HG02870 (cell line): ENCODE measurements at regions not wholly inside any gene's neighbourhood (a gene's known extent, or its start where the extent isn't known, plus 50 kb on each side); places are given as distances from the start of the nearest gene placed in this dataset.
A peak's percentile ranks its signal among the peaks of the same experiment; 100 is the strongest.

Experiments used
- ATAC-seq: cut with Tn5 transposase; IDR thresholded peaks from one replicate; pipeline ENCODE4 v1.9.1; 2021; ENCODE audit warnings: mild to moderate bottlenecking, moderate library complexity; ENCODE audit not compliant: unreplicated experiment

DNA sequence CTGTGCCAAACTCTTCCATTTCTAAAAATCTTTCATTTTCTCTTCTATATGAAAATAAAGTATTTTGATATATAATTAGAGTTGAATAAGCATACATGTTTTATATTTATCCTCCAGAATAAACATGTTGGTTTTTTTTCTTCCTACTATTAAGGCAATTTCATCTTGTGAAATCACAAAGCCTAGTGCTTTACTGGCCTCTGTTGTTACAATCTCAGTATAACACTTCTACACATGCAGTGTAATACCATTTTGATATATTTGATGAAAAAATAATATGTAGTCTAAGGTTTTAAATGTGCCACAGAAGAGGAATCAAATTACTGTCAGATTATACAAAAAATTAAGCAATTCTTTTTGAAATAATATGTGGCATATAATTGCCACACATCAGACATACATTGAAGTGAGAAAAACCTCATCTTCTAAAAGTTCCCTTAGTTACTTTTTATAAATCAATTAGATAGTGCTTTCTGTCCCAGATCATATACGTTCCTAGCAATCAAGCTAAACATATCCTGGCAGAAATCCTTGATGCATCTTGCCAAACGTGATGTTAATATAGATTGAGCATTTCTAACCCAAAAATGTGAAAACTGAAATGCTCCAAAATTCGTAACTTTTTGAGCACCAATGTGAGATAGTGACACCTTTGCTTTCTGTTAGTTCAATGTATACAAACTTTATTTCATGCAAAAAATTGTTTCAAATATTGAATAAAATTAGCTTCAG, 225.1 kb upstream of the MANEA start:
- no peak for ATAC-seq

DNA sequence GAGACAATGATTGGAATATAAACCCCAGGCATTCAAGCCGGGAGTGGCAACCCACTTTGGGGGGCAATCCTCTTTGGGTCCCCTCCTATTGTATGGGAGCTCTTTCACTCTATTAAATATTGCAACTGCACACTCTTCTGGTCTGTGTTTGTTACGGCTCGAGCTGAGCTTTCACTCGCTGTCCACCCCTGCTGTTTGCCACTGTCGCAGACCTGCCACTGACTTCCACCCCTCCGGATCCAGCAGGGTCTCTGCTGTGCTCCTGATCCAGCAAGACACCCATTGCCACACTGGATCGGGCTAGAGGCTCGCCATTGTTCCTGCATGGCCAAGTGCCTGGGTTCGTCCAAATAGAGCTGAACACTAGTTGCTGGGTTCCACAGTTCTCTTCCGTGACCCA, 222.8 kb upstream of the MANEA start:
- no peak for ATAC-seq

DNA sequence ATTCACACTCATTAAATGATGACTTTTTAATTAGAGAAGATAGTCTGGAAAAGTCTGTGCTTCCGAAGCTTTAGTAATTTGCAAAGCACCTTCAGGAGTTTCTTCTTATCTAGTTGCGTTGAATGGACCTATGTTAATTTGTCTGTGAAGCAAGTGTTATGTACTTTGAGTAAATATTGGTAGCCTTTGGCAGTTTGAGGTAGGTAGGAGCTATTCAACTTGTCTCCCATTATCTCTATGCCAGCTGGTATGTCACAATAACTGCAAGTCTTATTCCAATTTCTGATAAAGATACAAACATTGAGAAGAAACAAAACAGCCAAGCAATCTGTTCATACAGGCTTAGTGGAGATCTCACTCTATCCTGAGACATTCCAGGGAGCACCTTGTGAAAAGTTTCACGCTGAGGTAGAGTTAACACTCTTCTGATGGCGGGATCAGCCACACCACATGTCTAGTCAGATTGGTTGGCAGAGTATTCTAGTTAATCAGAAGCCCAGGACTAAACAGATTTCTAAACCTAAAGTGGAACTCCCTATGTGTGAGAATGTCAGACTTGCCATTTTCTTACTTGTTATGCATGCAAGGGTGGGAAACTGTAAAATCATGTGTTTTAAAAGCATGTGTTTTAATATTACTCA, 219.8 kb upstream of the MANEA start:
- no peak for ATAC-seq

DNA sequence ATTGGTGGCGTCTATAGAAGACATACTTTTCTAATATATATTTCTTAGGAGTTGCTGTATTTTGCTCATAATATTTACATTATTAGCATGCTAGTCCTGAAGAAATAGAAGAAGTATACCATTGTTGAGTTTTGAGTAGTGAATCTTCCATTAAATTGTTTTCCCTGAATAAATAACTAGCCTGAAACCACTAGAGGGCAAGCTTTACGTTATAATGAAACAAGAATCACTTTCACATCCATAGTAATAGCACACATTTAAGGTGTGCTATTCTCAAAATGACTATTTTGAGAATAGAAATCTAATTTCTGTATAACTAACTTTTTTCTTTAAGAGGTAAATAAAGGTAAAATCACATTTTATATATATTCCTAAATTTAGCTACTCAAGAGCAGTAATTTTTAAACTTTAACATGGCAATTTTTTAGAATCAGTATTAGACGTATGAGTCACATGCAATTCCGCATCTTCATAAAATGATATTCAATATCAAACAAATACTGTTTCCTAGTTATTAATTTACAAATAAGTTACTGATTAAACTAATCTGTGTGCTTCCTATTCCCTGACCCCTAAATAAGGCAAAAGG, 213.2 kb upstream of the MANEA start:
- ATAC-seq: peak; percentile 90

DNA sequence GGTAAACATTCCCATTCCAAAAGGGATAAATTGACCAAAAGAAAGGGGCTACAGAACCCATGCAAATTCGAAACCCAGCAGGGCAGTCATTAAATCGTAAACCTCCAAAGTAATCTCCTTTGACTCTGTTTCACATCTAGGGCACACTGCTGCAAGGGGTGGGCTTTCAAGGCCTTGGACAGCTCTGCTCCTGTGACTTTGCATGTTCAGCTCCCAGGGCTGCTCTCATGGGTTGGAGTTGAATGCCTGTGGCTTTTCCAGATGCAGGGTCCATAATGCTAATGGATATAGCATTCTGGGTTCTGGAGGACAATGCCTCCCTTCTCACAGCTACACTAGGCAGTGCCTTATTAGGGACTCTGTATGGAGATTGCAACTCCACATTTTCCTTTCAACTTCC, 211.9 kb upstream of the MANEA start:
- ATAC-seq: no peak

DNA sequence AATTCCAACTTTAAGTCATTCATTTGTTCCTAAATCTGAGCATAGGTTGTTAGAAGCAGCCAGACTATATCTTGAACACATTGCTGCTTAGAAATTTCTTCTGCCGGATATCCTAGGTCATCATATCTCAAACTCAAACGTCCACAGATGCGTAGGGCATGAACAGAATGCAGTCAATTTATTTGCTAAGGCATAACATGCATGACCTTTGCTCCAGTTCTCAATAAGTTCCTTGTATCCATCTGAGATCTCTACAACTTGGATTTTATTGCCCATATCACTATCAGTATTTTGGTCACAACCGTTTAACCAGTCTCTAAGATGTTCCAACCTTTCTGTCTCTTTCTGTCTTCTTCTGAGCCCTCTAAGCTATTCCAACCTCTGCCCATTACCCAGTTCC, 210.9 kb upstream of the MANEA start:
- ATAC-seq: no peak

DNA sequence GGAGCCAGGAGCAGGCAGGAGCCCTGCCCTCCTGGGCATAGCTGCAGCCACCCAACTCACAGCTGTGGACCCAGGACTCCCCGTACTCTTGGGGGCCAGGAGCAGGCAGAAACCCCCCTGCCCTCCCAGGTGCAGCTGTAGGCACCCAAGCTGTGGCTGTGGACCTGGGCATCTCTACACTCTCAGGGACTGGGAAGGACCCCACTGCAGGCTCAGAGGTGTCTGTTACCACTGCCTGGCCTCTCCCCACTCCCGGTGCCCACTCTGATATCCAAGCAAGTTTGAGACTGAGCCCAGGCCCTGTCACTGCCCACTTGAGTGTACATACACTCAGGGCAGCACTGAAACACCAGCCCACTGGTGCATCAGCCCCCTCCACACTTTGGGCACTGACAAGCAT, 193.5 kb upstream of the MANEA start:
- ATAC-seq: no peak

DNA sequence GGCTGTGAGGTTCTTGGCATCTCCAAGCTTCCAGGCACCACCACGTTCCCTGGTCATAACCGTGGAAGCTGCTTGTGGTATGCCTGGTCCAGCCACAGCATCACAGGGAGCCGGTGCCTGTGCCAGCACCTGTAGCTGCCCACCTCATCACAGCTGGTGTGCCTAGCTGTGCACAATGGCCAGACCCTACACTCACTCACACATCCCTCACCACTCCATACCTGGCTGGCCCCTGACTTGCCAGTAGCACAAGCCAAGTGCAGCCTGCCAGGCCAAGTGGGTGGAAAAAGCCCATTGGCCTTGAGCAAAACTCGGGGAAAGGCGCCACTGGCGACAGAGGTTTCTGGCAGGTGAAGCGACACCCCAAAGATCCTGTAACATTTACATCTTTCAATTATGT, 192.3 kb upstream of the MANEA start:
- ATAC-seq: no peak

DNA sequence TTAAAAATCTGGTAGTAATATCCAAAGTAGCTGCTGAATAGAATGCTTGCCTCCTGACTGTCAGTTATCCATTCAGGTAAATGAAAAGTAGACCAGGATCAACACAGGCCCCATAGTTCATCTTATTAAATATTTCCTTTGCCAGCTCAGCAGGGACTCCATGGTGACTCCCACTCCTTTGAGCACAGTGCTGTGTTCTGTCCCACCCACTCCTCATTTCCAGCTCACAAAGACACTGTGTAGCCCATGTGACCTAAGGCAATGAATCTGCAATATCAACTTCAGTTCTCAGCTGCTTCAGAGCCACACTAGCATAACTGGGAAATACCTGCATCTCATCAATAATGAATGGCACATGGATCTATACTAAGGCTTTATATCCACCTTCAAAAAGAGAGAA, 189.5 kb upstream of the MANEA start:
- no peak for ATAC-seq

DNA sequence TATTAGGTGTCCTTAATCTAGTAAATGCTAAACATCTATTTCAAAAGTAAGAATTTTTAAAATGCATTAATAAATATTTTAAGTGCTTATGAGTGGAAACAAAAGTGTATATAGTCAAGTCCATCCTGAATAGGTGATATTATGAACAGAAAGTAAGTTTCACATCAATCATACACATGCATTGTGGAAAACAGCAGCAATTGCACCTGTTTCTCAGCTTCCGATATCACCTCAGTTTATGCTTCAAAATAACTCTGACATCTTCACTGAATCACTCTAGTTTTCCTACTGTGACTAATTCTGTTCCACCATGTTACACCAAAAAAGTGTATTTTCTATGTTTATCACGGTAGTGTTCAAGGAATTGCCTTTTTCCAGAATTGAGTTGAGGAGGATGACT, 172.6 kb upstream of the MANEA start:
- no peak for ATAC-seq

DNA sequence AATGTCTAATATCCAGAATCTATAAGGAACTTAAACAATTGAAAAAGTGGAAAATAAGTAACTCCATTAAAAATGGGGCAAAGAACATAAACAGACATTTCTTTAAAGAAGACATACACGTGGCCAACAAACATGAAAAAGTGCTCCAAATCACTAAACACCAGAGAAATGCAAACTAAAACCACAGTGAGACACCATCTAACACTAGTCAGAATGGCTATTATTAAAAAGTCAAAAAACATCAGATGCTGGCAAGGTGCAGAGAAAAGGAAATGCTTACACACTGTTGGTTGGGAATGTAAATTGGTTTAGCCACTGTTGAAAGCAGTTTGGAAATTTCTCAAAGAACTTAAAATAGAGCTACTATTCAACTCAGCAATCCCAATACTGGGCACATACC, 169.2 kb upstream of the MANEA start:
- ATAC-seq: no peak

DNA sequence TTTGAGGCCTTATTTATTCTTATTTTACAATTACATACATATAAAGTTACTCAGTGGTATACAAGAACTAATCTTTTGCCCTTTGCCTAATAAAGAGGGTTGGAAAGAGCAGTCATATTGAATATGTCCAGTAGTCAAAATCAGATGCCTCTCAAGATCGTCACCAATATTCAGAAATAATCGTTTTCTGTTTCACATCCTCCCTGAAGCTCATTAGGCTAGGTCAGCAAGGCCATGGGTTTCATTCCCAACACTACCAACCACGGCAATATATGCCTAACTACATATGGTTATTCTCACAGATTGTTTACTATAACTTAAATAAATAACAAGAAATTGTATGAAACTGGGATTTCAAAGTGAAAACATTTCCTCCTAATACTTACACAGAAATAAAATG, 167.2 kb upstream of the MANEA start:
- ATAC-seq: no peak

DNA sequence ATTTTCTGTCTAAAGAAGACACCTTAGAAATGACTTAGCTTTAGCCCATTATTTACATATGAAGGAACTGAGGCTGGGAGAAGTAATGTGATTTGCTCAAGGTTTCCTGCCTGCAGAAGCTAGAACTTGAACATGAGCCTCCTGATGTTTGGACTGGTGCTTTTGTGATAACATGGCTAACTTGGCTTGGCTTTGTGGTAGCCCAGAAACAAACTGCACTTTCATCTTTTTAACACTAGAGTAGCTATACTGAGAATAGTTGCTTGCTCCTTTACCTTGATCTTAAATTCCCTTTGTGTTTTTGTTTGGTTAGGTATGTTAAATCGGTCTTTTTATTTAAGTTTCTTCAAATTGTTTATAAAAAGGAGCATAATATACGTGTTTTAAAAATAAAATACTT, 163.5 kb upstream of the MANEA start:
- no peak for ATAC-seq

DNA sequence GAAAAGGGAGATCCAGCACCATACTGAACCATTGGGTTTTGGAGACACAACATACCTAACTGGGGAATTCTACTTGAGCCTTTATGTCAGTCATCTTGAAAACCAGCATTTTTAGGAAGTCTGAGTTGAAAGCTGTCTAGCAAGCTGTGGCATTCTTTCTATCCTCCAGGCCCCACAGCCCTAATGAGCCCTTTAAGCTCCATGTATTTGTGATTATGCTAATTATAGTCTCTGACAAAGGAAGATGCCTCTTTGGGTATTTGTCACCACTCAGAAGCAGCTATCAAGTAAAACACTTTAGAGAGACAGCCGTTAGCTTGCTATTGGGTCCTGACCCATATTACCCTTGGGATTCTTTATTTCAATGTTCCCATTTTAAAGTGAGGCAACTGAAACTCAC, 159.5 kb upstream of the MANEA start:
- no peak for ATAC-seq

DNA sequence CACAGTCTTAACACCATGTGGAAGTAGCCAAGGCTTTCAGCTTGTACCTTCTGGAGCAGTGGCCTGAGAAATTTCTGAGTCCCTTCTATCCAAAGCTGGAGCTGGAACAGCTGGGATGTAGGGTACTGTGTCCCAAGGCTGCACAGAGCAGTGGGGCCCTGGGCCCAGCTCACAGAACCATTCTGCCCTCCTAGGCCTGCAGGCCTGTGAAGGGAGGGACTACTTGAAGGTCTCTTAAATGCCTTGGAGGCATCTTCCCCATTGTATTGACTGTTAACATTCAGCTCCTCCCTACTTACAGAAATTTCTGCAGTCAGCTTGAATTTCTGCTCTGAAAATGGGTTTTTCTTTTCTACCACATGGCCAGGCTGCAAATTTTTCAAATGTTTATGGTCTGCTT, 156.5 kb upstream of the MANEA start:
- ATAC-seq: no peak

DNA sequence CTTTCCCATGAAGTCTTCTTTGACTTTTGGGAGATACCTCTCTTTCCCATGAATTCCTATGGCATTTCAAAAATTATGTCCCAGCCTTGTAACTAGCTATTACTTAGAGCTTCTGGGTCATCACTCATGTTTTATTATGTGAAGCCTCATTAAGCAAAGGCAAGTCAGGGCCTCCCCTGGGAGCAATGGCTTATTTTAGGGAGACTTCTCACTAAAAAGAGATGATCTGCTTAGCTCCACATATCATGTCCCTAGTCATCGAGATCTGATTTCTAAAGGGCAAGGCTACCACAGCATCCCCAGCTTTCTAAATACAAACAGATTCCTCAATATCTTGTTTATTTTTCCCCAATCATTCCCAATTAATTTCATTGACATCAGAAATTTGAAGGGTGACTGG, 154.0 kb upstream of the MANEA start:
- ATAC-seq: no peak

DNA sequence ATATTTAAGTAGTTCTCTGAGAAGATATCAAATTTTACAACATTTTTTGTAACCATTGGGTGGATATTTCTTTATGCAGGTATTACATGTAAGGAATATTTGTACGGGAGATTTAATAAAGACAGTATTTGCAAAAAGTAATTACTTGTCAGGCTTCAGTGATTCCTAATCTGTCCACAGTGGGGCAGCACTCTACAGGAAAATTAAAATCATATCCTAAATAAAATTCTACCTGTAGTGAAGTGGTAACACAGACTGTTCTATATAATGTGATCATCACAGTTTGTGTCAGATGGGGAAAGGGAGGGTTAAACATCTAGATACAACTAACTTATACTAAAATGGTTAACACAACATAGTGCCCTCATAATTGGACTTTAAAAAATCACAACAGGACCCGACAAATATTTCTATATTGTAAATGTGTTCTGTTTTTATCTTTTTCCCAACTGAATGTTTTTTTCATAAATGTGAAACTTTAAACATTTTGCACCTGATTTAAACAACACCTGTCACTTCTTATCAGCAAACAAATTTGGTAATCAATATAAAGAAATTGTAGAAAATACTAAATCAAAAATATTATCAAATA, 145.6 kb upstream of the MANEA start:
- peak; percentile 69 for ATAC-seq

DNA sequence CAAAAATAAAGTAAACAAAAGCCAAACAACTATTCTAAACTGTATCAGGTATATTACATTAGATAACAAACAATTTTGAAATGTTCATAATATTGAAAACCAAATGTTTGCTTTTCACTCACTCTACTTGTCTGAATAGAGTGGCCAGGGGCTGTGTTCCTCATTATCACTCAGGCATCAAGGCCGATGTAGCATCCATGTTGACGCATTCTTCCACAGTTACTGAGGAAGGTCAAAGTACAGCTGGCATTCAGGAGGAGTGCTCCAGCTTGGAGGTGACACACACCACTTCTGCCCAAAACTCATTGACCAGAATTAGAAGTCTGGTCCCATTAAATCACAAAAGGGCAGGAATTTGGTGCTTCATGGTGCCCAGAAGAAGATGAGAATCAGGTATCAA, 137.6 kb upstream of the MANEA start:
- ATAC-seq: no peak

DNA sequence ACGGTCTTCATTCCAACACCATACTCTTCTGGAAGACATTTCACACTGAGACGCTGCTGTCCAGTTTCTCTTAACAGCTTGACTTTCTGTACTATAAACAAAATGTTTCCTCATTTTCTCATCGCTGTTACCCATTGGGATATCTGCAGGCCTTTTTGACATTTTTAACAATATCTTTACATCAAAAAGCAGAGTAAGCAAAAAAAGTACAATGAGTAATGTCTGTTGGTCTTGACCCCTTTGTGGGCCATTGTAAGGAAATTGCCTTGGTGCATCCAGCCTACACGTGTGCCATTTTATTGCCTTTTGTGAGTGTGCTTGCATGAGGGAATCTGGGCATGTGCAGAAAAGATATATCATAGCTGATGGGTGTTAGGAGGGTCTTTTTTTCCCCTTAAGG, 129.1 kb upstream of the MANEA start:
- no peak for ATAC-seq

DNA sequence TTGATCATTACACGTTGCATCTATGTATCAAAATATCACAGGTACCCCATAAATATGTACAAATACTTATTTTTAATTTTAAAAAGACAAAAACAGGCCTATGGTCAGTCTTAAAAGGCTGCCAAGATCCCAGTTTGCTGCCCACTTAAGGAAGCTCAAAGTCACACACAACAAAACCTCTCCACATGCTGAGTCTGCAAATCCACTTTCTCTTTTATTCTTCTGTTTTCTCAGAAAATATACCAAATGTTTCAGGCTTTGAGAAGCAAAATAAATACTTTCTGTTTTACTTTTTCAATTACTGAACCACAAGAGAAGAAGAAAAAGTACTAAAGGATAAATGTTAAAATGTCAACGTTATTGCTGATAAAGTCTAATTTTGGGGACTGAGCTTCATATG, 107.8 kb upstream of the MANEA start:
- no peak for ATAC-seq

DNA sequence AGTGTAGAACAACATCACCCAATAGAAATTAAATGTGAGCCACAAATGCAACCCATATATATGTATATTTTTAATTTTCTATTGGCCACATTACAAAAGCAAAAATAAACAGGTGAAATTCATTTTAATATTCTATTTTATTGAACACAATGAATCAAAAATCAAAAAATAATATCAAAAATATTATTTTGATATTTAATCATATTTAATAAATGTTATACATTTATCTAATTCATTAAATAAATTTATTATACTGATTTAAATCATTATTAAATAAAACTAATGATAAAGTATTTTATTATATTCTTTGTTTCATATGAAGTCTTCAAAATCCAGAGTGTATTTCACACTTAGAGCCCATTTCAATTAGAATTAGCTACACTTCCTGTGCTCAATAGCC, 98.4 kb upstream of the MANEA start:
- no peak for ATAC-seq

DNA sequence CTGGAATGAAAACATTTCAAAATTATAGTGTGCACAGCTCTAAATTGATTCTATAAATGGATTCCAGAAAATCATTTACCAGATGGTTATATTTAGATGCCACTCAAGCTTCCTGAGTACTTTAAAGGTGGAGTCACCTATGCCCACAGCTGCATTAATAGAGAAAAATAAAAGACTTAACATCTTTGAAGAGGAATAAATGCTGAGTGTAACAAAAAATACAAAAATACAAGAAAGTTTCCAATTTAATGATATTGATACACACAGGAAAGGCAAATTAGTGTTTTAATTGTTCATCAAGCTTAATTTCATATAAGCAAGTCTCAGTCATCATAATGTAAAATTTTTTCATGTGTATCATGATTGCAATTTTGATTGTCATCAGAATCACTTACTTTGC, 89.5 kb upstream of the MANEA start:
- ATAC-seq: no peak
